NCI-H2107 treated with DMSO at 0.1 percent for 48 hours (cell line): ENCODE measurements at regions not wholly inside any gene's neighbourhood (a gene's known extent, or its start where the extent isn't known, plus 50 kb on each side); places are given as distances from the start of the nearest gene placed in this dataset.
A peak's percentile ranks its signal among the peaks of the same experiment; 100 is the strongest.

Experiments used
- DNase-seq: peaks from one replicate; lab custom pipeline; 2025; ENCODE audit not compliant: unreplicated experiment; lab: John Stamatoyannopoulos, UW

DNA sequence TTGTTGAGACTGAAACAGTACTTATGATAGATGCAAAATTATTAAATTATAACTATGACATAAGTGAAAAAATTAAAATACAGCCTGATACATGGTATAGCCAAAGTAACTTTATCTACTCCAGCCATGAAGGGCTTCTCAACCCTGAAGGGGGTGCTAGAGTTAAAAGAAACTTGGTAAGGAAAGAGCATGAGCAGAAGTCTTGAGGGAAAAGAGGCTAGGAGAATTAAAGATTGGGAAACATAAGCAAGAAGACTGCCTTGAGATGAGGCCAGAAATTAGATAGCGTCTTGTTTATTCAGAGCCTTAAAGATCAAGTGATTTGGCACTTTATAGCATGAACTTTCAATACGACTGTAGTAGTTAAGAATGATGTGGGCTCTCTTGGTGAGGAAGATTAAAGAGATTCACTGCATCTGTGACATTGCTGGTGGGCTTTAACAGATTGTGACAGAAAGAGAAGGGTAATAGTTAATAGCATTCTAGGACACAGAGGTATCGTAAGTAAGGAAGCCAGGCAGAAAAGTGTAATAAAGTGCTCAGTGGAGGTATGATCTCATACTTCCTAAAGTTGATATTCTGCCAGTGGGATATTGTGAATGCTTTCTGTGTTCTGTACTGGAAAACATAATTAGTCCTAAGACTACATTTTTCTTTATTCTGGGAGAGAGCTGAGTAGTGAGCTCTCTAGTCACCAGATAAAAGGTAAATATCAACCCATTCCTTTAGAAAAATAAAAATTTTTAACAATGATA lies 385.4 kb upstream of the PRR20A start:
- DNase-seq = peak; percentile 1

DNA sequence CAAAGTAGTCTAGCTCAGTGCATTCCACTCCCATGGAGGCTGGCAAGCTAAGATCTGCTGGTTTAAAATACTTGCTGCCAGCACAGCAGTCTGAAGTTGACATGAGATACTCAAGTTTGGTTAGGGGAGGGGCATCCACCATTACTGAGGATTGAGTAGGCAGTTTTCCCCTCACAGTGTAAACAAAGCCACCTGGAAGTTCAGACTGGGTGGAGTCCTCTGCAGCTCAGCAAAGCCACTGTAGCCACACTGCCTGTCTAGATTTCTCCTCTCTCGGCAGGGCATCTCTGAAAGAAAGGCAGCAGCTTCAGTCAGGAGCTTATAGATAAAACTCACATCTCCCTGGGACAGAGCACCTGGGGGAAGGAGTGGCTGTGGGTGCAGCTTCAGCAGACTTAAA lies 377.4 kb upstream of the PRR20A start:
- peak; percentile 10 for DNase-seq

- no peak for DNase-seq
Observed at GRCh38 chr13:56773148-56773547, 367.6 kb upstream of the PRR20A start.

DNA sequence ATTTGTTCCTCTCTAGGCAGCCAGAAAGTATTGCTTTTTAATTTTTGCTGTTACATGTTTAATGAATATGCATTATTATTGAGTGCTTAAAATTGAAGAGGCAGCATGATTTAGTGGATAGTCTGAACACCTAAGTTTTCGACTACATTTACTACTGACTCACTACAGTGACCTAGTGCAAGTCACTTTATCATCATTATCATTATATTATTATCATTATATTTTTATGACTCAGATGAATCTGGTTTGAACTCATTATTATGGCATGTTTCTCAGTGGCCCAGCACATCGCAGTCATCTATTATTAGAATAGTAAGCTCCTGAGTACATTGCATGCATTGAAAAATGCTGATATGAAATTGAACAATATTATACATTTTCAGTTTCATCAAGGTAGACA lies 351.2 kb upstream of the PRR20A start:
- no peak for DNase-seq

- no peak for DNase-seq
Observed at GRCh38 chr13:56837161-56837560, 303.6 kb upstream of the PRR20A start.

- no peak for DNase-seq
Observed at GRCh38 chr13:56850852-56851251, 289.9 kb upstream of the PRR20A start.

GRCh38 chr13:56861476-56861875 lies 279.2 kb upstream of the PRR20A start:
- DNase-seq = no peak

- no peak for DNase-seq
Observed at GRCh38 chr13:56864451-56864850, 276.3 kb upstream of the PRR20A start.

DNA sequence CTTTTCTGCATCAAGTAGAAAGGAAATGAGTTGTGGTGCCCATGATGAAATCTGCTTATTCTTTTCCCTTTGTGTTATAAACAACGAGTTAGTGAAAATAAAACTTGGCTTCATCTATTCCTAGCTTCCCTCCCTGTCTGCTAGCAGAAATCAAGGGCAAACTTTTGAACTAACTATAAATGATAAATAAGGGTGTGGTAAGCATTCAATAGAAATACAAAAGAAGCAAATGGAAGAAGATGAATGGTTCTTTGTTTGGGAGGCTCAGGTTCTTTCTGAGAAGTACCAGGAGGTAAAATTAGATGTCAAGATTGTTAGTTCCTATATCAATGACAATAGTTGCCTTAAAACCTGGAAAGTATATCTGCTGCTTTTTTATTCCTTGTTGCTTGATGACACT lies 275.3 kb upstream of the PRR20A start:
- no peak for DNase-seq

DNA sequence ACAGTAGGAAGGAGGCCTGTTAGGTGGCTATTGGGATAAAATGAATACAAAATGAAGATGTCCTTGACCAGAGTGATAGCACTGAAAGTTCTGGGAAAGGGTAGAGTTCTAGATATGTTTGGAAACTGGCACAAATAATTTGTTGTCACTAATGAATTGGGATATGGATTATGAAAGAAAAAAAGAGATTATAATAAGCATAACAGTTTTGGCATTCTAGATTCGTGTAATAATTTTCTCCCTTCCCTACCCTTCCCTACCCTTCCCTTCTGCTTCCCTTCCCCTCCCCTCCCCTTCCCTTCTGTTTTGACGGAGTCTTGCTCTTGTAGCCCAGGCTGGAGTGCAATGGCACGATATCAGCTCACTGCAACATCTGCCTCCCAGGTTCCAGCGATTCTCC lies 271.0 kb upstream of the PRR20A start:
- no peak for DNase-seq

DNA sequence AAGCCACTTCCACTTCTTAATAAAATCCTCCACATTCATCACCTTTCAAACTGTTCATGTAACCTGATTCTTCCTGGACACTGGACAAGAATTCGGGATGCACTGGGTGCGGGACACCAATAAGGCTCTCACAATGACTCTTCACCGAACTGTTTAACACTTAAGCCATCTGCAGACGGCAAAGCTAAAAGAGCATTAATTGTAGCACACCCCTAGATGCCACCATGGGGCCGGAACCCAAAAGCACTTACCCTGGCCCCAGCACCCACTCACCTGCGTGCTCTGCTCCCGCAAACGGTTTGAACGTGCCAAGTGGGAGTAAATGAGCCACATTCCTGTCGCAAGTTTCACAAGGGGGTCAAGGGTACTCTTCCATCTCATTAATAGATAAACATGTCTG lies 254.3 kb upstream of the PRR20A start:
- no peak for DNase-seq

- no peak for DNase-seq
Observed at GRCh38 chr13:56888455-56888854, 252.3 kb upstream of the PRR20A start.

GRCh38 chr13:56893843-56894242 lies 246.9 kb upstream of the PRR20A start:
- DNase-seq = no peak

GRCh38 chr13:56900549-56901279 lies 240.0 kb upstream of the PRR20A start:
- DNase-seq = no peak

GRCh38 chr13:56902276-56902675 lies 238.4 kb upstream of the PRR20A start:
- DNase-seq = no peak

DNA sequence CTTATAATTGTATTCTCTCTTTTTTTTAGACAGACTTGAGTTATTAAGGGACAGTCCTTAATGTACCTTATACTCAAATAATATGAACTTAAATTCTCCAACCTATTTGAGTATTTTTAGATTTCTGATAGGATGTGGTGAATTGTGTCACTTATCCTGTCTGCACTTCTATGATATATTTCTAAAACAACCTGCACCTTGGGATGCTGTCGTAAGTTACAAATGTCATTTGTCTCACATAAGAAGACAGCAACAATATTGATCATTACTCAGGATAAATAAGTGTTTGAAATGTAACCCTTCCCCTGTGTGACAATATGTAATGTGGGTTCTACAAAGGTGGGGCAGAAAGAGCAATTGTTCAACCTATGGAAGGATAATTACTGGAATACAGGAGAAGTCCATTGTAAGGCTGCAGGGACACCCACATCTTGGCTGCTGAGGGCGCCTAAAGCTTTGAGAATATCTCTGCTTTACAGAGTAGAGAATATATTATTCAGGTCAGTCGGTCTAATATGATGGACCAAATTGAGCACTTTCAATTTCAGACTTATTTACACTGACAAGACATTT lies 236.9 kb upstream of the PRR20A start:
- DNase-seq = no peak

DNA sequence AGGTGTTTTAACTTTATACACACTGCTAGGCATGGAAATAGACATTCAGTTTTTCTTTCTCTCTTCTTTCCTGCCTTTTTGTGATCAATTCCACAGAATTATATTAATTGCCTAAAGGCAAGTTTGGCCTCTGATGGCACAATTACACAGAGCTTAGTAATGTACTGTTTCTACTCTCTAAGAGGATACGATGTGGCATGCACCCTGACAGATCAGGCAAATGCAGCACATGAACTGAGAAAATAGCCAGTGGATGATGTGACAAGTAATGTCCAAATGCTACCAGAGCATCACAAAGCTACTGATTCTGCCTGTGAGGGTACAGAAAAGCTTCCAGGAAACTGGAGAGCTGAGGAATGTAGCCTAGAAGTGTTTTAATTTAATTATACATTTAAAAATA lies 233.8 kb upstream of the PRR20A start:
- no peak for DNase-seq

- DNase-seq = no peak
Observed at GRCh38 chr13:56907766-56908165, 233.0 kb upstream of the PRR20A start.

DNA sequence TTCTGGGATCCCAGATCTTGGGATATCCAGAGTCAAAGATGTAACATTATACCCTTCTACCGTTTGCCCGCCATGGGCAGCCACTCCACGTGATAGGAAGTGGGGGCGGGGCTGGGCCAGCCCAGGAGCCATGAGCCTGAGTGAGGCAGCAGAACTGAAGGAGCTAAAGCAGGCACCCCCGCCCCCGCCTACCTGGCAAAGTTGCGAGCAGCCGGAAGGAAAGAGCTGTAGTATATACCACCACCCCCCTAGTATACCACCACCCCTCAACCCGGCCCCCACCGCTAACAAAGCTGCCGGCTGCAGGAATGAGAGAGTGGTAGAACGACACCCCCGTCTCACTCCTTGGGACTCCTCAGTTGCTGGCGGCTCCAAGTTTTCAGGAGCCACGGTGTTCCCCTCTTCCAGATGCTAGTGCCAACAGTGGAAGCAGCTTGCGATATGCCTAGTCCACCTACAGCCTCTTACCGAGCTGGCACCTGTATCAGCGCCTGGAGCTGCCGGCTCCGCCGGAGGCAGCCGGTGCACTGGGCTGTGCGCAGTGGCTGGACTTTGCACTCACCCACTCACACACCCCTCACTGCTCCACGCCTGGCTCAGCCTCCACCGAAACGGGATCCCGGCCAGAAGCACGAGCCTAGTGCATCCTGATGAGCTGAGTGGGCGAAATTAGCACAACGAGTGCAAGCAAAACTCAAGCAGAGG lies 230.7 kb upstream of the PRR20A start:
- DNase-seq = no peak

DNA sequence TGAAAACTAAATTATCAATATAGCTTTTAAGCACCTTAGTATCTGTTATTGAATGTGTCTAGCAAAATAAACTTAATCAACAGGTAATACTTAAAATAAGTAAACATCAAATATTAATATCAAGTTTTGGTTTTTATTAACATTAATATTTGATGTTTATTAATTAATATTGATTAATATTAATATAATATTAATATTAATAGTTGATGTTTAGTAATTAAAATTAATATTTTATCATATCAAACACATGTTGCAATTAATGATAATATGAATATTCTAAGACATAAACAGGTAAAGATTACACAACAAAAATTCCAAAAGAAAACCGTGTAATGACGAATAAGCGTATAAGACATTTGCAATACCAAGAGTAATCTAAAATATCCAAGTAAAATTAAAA lies 222.8 kb upstream of the PRR20A start:
- DNase-seq = no peak

- DNase-seq = no peak
Observed at GRCh38 chr13:56923626-56924140, 217.0 kb upstream of the PRR20A start.
